ENCODE measurements at regions not wholly inside any gene's neighbourhood (a gene's known extent, or its start where the extent isn't known, plus 50 kb on each side); places are given as distances from the start of the nearest gene placed in this dataset.

DNA sequence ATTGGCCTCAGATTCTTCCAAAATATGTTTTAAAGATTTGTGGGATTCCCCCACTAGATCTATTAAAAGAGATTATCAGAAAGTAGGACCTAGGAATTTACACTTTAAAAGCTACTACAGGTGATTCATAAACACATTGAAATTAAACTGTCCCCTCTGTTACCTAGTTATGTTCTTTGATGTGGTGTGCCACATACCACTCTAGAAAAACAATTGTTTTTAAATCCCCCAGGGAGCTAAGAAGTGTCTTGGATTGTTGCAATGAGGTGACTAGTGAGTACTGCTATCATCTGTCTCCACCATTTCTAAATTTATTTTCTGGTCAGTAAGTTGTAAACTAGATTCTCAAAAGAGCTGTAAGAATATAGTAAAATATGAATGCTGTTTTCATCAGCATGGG is 214.5 kb upstream of the DOK6 start:
- ChIA-PET CTCF (no interaction called here), POLR2A (ENCODE audit: unreplicated experiment) (no interaction called here)
- no peak for DNase-seq
- Histone ChIP-seq H3K36me3 (ENCODE audit: low read depth) (no peaks in the 10 kb centered on the region), H3K27me3 (ENCODE audit: insufficient read depth, low read depth) (no peaks in the 10 kb centered on the region), H3K4me2 (no peak overlapping the region), H3F3A (ENCODE audit: insufficient read depth, low read depth) (no peaks in the 10 kb centered on the region), H3K27ac (no peak overlapping the region), H3K79me2 (ENCODE audit: low read depth) (no peaks in the 10 kb centered on the region), H3K9me3 (ENCODE audit: insufficient read depth, low read depth) (no peaks in the 10 kb centered on the region), H2AFZ (no peak overlapping the region), H4K20me1 (ENCODE audit: insufficient read depth) (no peaks in the 10 kb centered on the region), H3K4me3 (no peak overlapping the region), H3K4me1 (replicated peaks; ENCODE audit: insufficient read depth) (no peaks in the 10 kb centered on the region), H3K9me2 (ENCODE audit: insufficient read depth) (no peaks in the 10 kb centered on the region)
- BruUV-seq (replicated peaks): no TSS peak
- intact Hi-C loops (cut with micrococcal nuclease; ENCODE audit: unreplicated experiment): no loop called here
- no peak for TF ChIP-seq EZH2 (IDR thresholded peaks at IDR 0.05; ENCODE audit: low read depth)
- TF ChIP-seq, protein P1, sequence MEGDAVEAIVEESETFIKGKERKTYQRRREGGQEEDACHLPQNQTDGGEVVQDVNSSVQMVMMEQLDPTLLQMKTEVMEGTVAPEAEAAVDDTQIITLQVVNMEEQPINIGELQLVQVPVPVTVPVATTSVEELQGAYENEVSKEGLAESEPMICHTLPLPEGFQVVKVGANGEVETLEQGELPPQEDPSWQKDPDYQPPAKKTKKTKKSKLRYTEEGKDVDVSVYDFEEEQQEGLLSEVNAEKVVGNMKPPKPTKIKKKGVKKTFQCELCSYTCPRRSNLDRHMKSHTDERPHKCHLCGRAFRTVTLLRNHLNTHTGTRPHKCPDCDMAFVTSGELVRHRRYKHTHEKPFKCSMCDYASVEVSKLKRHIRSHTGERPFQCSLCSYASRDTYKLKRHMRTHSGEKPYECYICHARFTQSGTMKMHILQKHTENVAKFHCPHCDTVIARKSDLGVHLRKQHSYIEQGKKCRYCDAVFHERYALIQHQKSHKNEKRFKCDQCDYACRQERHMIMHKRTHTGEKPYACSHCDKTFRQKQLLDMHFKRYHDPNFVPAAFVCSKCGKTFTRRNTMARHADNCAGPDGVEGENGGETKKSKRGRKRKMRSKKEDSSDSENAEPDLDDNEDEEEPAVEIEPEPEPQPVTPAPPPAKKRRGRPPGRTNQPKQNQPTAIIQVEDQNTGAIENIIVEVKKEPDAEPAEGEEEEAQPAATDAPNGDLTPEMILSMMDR (conservative IDR thresholded peaks at IDR 0.05): no peak

DNA sequence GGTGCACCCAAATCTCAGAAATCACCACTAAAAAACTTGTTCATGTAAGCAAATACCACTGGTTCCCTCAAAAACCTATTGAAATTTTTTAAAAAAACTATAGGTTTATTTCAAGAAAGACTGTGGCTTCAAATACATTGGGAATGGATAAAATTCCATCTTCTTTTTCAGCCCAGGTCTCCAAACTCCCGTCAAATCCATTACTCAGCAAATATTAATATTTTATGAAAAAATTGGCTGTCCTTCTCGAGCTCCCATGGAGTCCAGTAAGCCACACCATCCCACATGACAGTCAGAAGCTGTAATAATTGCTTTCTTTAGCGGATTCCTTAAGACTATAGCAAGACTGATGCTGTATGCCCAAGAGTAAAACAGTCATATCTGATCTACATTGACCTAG is 204.4 kb upstream of the DOK6 start:
- no peaks in the 10 kb centered on the region for H3K9me3 ChIP-seq (ENCODE audit: insufficient read depth, low read depth)
- TF ChIP-seq, protein P1 (conservative IDR thresholded peaks at IDR 0.05): no peak
- no peak for TF ChIP-seq EZH2 (IDR thresholded peaks at IDR 0.05; ENCODE audit: low read depth)
- POLR2A ChIA-PET (ENCODE audit: unreplicated experiment): no interaction called here
- no peak overlapping the region for H3K4me2 ChIP-seq
- intact Hi-C loops (cut with micrococcal nuclease; ENCODE audit: unreplicated experiment): no loop called here
- CTCF ChIA-PET: no interaction called here
- no peaks in the 10 kb centered on the region for H3K79me2 ChIP-seq (ENCODE audit: low read depth)
- H3K4me3 ChIP-seq: no peak overlapping the region
- no peaks in the 10 kb centered on the region for H3F3A ChIP-seq (ENCODE audit: insufficient read depth, low read depth)
- no peak overlapping the region for H2AFZ ChIP-seq
- no peaks in the 10 kb centered on the region for H3K4me1 ChIP-seq (replicated peaks; ENCODE audit: insufficient read depth)
- no peaks in the 10 kb centered on the region for H3K9me2 ChIP-seq (ENCODE audit: insufficient read depth)
- no peaks in the 10 kb centered on the region for H3K36me3 ChIP-seq (ENCODE audit: low read depth)
- H3K27ac ChIP-seq: no peak overlapping the region
- H3K27me3 ChIP-seq (ENCODE audit: insufficient read depth, low read depth): no peaks in the 10 kb centered on the region
- H4K20me1 ChIP-seq (ENCODE audit: insufficient read depth): no peaks in the 10 kb centered on the region
- DNase-seq: no peak
- no TSS peak for BruUV-seq (replicated peaks)

DNA sequence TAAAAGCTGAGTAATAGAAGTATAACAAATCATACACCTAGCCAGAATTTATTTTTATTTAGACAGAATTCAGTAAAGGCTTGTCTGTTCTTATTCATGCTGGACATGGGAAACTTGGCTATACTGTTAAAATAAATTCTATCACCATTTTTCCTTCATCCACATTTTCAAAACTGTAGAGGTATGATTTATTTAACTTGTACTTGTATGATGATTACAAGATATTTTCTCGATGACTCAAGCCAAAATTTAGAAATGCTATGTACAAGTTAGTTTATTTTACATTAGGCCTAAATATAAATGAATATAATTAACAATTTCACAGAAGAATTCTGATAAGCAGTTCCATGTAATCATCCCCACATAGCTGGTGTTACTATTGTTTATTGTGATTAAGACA is 194.8 kb upstream of the DOK6 start:
- H3F3A ChIP-seq (ENCODE audit: insufficient read depth, low read depth): no peaks in the 10 kb centered on the region
- no peaks in the 10 kb centered on the region for H4K20me1 ChIP-seq (ENCODE audit: insufficient read depth)
- BruUV-seq (replicated peaks): no TSS peak
- ChIA-PET CTCF (no interaction called here), POLR2A (ENCODE audit: unreplicated experiment) (no interaction called here)
- DNase-seq: no peak
- no peaks in the 10 kb centered on the region for H3K79me2 ChIP-seq (ENCODE audit: low read depth)
- H3K36me3 ChIP-seq (ENCODE audit: low read depth): no peaks in the 10 kb centered on the region
- H3K27me3 ChIP-seq (ENCODE audit: insufficient read depth, low read depth): no peaks in the 10 kb centered on the region
- peaks cover 4% of the 10 kb centered on the region; the same call in 1 of the 2 replicates for H3K9me2 ChIP-seq (ENCODE audit: insufficient read depth)
- TF ChIP-seq EZH2 (IDR thresholded peaks at IDR 0.05; ENCODE audit: low read depth): no peak
- TF ChIP-seq, protein P1 (conservative IDR thresholded peaks at IDR 0.05): no peak
- no peak overlapping the region for H2AFZ ChIP-seq
- no peak overlapping the region for H3K4me2 ChIP-seq
- no peak overlapping the region for H3K4me3 ChIP-seq
- H3K27ac ChIP-seq: no peak overlapping the region
- H3K4me1 ChIP-seq (replicated peaks; ENCODE audit: insufficient read depth): no peaks in the 10 kb centered on the region
- intact Hi-C loops (cut with micrococcal nuclease; ENCODE audit: unreplicated experiment): no loop called here
- H3K9me3 ChIP-seq (ENCODE audit: insufficient read depth, low read depth): no peaks in the 10 kb centered on the region
